Tibial nerve (tissue), 4 donors: ENCODE measurements at regions not wholly inside any gene's neighbourhood (a gene's known extent, or its start where the extent isn't known, plus 50 kb on each side); places are given as distances from the start of the nearest gene placed in this dataset.

ENCODE experiments used
- DNase-seq, 2 donors: peaks; one replicate each; pipeline ENCODE4 v3.0.0-alpha.2; 2019; ENCODE audit warnings: low spot score in 2 of 2
- H3K27ac ChIP-seq, 4 donors: fragments of 200-600 bp; sonication (generic) in 3 of 4; one replicate each; pipeline ENCODE4 v1.5.1; 2017 to 2019; ENCODE audit warnings: mild to moderate bottlenecking in 1 of 4
- H3K27me3 ChIP-seq, 2 donors: fragments of 200-600 bp; sonication (generic) in 1 of 2; one replicate each; pipeline versions ENCODE4 v1.5.1 to v1.6.0; 2017 to 2019
- H3K36me3 ChIP-seq, 3 donors: fragments of 200-600 bp; sonication (generic); one replicate each; pipeline ENCODE4 v1.5.1; 2018 to 2019
- H3K4me1 ChIP-seq, 4 donors: fragments of 200-600 bp; sonication (generic) in 3 of 4; one replicate each; pipeline ENCODE4 v1.5.1; 2017 to 2019
- H3K4me3 ChIP-seq, 4 donors: fragments of 200-600 bp; sonication (generic) in 3 of 4; one replicate each; pipeline ENCODE4 v1.5.1; 2017 to 2019; ENCODE audit warnings: mild to moderate bottlenecking in 1 of 4, moderate library complexity in 1 of 4
- H3K9me3 ChIP-seq, 4 donors: fragments of 200-600 bp; sonication (generic) in 3 of 4; one replicate each; pipeline ENCODE4 v1.5.1; 2017 to 2019
- EP300 ChIP-seq, 2 donors: sonication (generic); formaldehyde crosslinking; IDR thresholded peaks; one replicate each; pipeline ENCODE4 v1.6.1; 2017; ENCODE audit warnings: antibody characterized with exemption in 2 of 2, mild to moderate bottlenecking in 1 of 2
- POLR2A ChIP-seq, 2 donors: fragments of 450-650 bp; IDR thresholded peaks; one replicate each; pipeline ENCODE4 v1.6.1; 2017; ENCODE audit warnings: antibody characterized with exemption in 2 of 2, mild to moderate bottlenecking in 2 of 2, moderate library complexity in 2 of 2
- WGBS, 2 donors: methylation state at CpG; one replicate each; pipeline ENCODE4 v1.1.5; 2018; 5-methylcytosine and 5-hydroxymethylcytosine counted together
- TF ChIP-seq, protein P1 (sequence below), 5 experiments: fragments of 200-600 bp in 3 of 5; fragments of 450-650 bp in 2 of 5; sonication (generic) in 3 of 5; IDR thresholded peaks; one replicate each; pipeline ENCODE4 v1.5.1; 2016 to 2019; ENCODE audit warnings: antibody characterized with exemption in 5 of 5, mild to moderate bottlenecking in 3 of 5, moderate library complexity in 2 of 5

DNA sequence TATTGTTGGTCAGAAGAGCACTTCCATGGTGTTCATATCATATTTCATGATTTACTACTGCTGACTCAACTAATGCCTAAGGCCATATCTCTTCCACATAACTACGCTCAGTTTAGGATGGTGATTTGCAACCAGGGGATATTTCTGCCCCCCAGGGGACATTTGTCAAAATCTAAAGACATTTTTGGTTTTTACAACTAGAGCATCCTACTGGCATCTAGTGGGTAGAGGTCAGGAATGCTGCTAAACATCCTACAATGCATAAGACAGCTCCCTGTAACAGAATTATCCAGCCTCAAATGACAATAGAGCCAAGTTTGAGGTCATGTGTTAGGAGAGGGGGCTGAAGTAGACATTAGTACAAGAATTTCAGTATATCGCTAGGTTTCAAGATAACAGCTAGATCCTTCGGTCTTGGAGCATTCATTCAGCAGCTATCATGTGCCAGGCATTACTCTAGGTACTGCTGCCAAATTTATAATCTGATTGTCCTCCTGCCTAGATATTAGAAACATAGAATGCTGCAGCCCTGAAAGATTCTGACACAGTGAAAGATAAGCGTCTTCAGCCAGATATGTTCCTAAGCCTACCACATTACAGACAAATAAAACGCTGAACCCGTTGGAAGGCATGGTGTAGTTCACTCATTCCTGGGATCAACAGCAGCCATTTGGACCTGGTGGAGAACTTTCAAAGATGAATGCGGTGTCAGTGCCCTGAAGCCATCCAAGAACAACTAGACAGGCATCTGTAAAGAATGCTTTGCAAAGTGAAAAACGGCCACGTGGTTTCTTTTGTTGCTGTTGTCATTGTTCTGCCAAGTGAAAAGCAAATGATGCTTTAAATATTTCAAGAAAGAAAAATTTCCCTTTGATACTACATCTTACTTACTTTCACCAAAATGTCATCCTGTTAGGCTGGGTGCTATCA lies 55.5 kb upstream of the FST start:
- H3K27ac ChIP-seq, result no peak overlapping the region
- WGBS, 2 donors, result 64% methylated on average over 9 of the region's 9 CpGs

DNA sequence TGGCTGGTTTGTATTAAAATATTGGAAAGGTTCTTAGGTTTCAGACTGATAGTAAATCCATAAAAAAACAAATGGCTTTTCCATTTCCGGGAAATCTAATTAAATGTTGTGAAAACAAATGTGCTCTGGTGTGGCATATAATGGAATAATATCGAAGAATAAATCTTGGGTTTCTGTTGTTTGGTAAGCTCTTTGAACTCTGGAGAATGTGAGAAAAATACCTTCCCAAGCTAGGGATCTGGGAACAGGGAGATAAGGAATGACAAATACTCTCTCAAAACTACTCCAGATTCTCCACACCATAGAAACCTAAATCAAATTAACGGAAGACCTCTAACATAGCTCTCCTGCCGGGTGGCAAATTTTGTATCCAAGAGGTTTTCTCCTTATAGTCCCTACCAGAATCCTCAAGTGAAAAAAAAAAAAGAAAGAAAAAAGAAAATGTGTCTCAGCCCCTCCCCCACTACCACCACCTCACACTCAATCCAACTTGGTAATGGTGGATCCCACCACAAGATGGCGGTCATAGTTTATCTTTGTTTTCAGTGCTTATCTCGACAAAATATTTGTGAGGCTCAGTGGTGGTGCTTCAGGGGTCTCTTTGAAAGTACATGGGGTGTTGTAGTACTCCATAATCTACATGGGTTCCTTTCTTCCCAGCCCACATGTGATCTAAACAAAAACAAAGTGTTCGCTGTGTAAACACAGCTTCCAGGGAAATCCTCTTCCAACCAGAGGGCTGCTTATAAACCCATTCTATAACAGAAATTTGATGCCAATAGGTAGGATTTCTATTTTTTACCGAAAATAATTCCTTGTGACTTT lies 54.5 kb upstream of the FST start:
- Histone ChIP-seq H3K4me3 (no peak overlapping the region), H3K36me3 (no peaks in the 10 kb centered on the region), H3K4me1 (peaks cover 0 to 5% (median 0%) of the 10 kb centered on the region in 4 donors), H3K27me3 (no peaks in the 10 kb centered on the region), H3K9me3 (no peaks in the 10 kb centered on the region), H3K27ac (no peak overlapping the region)
- 66 to 67% methylated on average over 8 of the region's 8 CpGs for WGBS, 2 donors
- DNase-seq, result peak in 1 of 2 donors; percentile 28
- TF ChIP-seq POLR2A (IDR thresholded peaks at IDR 0.05), result no peak
- TF ChIP-seq, protein P1, sequence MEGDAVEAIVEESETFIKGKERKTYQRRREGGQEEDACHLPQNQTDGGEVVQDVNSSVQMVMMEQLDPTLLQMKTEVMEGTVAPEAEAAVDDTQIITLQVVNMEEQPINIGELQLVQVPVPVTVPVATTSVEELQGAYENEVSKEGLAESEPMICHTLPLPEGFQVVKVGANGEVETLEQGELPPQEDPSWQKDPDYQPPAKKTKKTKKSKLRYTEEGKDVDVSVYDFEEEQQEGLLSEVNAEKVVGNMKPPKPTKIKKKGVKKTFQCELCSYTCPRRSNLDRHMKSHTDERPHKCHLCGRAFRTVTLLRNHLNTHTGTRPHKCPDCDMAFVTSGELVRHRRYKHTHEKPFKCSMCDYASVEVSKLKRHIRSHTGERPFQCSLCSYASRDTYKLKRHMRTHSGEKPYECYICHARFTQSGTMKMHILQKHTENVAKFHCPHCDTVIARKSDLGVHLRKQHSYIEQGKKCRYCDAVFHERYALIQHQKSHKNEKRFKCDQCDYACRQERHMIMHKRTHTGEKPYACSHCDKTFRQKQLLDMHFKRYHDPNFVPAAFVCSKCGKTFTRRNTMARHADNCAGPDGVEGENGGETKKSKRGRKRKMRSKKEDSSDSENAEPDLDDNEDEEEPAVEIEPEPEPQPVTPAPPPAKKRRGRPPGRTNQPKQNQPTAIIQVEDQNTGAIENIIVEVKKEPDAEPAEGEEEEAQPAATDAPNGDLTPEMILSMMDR (IDR thresholded peaks at IDR 0.05), result peak in 4 of 5 experiments; percentile 13 to 36 (median 18)

More for the DNA sequence above, 55.5 kb upstream of the FST start:
- Histone ChIP-seq H3K4me3 (no peak overlapping the region), H3K27me3 (no peaks in the 10 kb centered on the region), H3K36me3 (no peaks in the 10 kb centered on the region), H3K4me1 (peaks cover 0 to 5% (median 0%) of the 10 kb centered on the region in 4 donors), H3K9me3 (no peaks in the 10 kb centered on the region)
- TF ChIP-seq, protein P1 (IDR thresholded peaks at IDR 0.05), result no peak
- TF ChIP-seq POLR2A (IDR thresholded peaks at IDR 0.05) (no peak), EP300 (IDR thresholded peaks at IDR 0.05) (no peak)
- no peak for DNase-seq

DNA sequence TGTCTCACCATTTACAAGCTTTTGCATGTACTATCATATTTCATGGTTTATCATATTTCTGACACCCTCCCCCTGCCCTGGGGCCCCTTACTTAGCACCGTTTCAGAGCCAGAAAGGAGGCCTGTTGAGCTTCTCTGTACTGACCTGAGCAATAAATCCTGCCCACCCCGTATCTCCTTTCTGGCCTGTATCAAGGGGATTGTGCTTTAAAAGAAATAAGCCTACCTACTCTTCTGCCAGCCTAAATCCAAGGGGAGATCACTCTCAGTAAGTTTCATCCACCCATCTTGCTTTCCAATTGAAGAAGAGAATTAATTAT lies 54.0 kb upstream of the FST start:
- WGBS, 2 donors, result 59 to 67% methylated on average over 2 of the region's 2 CpGs
- Histone ChIP-seq H3K4me1 (peaks cover 0 to 5% (median 0%) of the 10 kb centered on the region in 4 donors), H3K27ac (no peak overlapping the region), H3K4me3 (no peak overlapping the region), H3K27me3 (no peaks in the 10 kb centered on the region), H3K36me3 (no peaks in the 10 kb centered on the region), H3K9me3 (no peaks in the 10 kb centered on the region)
- TF ChIP-seq, protein P1 (IDR thresholded peaks at IDR 0.05), result no peak
- TF ChIP-seq POLR2A (IDR thresholded peaks at IDR 0.05) (no peak), EP300 (IDR thresholded peaks at IDR 0.05) (no peak)
- no peak for DNase-seq

DNA sequence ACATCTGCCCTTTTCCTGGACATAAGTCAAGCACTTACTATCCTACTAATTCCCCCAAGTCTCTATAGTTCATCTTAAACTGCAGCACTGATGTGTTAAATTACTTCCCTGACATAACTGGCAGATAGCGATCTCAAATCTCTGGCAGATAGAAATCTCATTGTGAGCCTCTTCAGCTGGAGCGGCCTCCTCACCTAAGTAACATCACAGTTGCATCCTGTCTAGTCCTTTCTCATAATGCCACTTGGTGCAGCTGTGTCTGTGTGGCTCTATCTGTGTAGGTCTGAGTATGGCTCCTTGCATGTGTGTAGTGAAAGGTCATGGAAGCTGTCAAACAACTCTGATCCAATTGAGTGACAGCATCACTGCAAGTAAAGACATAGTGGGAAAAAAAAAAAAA lies 53.6 kb upstream of the FST start:
- Histone ChIP-seq H3K4me1 (peaks cover 0 to 5% (median 0%) of the 10 kb centered on the region in 4 donors), H3K4me3 (no peak overlapping the region), H3K9me3 (no peaks in the 10 kb centered on the region), H3K36me3 (no peaks in the 10 kb centered on the region), H3K27ac (no peak overlapping the region), H3K27me3 (no peaks in the 10 kb centered on the region)
- DNase-seq, result no peak
- WGBS, 2 donors, result 92% methylated on average over 2 of the region's 2 CpGs
- TF ChIP-seq, protein P1 (IDR thresholded peaks at IDR 0.05), result no peak
- TF ChIP-seq POLR2A (IDR thresholded peaks at IDR 0.05) (no peak), EP300 (IDR thresholded peaks at IDR 0.05) (no peak)

DNA sequence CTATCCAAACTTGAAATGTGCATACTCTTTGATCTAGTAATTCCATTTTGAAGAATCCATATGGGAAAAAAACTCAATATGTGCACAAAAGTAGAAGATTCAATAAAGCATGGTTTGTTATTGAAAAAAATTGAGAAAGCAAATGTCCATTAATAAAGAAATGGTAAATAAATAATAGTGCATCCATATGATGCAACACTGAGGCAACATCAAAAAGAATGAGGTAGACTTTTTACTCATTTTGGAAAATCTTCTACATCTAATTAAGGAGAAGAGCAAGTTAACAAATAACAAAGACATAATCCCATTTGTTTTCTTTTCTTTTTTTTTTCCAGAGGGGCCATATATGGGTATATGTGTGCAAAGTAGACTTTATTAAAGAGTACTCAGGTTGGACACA lies 52.5 kb upstream of the FST start:
- Histone ChIP-seq H3K36me3 (no peaks in the 10 kb centered on the region), H3K9me3 (no peaks in the 10 kb centered on the region), H3K27me3 (no peaks in the 10 kb centered on the region), H3K4me3 (no peak overlapping the region), H3K27ac (no peak overlapping the region), H3K4me1 (peaks cover 0 to 5% (median 0%) of the 10 kb centered on the region in 4 donors)
- TF ChIP-seq POLR2A (IDR thresholded peaks at IDR 0.05), result no peak
- no peak for TF ChIP-seq EP300 (IDR thresholded peaks at IDR 0.05)
- TF ChIP-seq, protein P1 (IDR thresholded peaks at IDR 0.05), result no peak
- DNase-seq, result no peak
